HepG2 (cell line): ENCODE measurements at regions not wholly inside any gene's neighbourhood (a gene's known extent, or its start where the extent isn't known, plus 50 kb on each side); places are given as distances from the start of the nearest gene placed in this dataset.

Experiments used
- KMT2B ChIP-seq: IDR thresholded peaks from 2 replicates; pipeline ENCODE4 v1.6.1; 2016; ENCODE audit warnings: missing genetic modification reagents, missing compliant biosample characterization
- POLR2AphosphoS2 ChIP-seq: IDR thresholded peaks from 2 replicates; pipeline ENCODE4 v1.6.1; 2011; ENCODE audit warnings: low read depth, low read length, improper control_type of control experiment
- RAD51 ChIP-seq: fragments of 450-650 bp; IDR thresholded peaks from 2 replicates; pipeline ENCODE4 v1.6.1; 2016; ENCODE audit warnings: borderline replicate concordance
- RFX5 ChIP-seq: IDR thresholded peaks from 2 replicates; pipeline ENCODE4 v1.6.1; 2011; ENCODE audit warnings: low read depth, low read length, improper control_type of control experiment
- SP140L ChIP-seq: sonication (generic); formaldehyde crosslinking; IDR thresholded peaks from 2 replicates; pipeline ENCODE4 v1.4.0; 2020; ENCODE audit warnings: missing genetic modification reagents, borderline replicate concordance
- TSC22D2 ChIP-seq: sonication (generic); formaldehyde crosslinking; IDR thresholded peaks from 2 replicates; pipeline ENCODE4 v1.5.1; 2020; ENCODE audit warnings: missing genetic modification reagents, mild to moderate bottlenecking, borderline replicate concordance
- ZNF501 ChIP-seq: sonication (generic); formaldehyde crosslinking; IDR thresholded peaks from 2 replicates; pipeline ENCODE4 v1.5.1; 2020; ENCODE audit warnings: mild to moderate bottlenecking, moderate library complexity, missing genetic modification reagents
- ZNF781 ChIP-seq: sonication (generic); formaldehyde crosslinking; IDR thresholded peaks from 2 replicates; pipeline ENCODE4 v1.5.1; 2020; ENCODE audit warnings: borderline replicate concordance, mild to moderate bottlenecking, missing genetic modification reagents; ENCODE audit errors: not compliant biosample characterization
- TF ChIP-seq, protein P1 (sequence below): sonication (generic); formaldehyde crosslinking; IDR thresholded peaks from 2 replicates; pipeline ENCODE4 v1.5.0; 2020; ENCODE audit warnings: mild to moderate bottlenecking, missing genetic modification reagents
- TF ChIP-seq, protein P2 (sequence below): IDR thresholded peaks from 2 replicates; pipeline ENCODE4 v1.6.1; 2018; ENCODE audit warnings: missing genetic modification reagents
- TF ChIP-seq, protein P3 (sequence below): sonication (generic); formaldehyde crosslinking; IDR thresholded peaks from 2 replicates; pipeline ENCODE4 v1.4.0; 2020; ENCODE audit warnings: mild to moderate bottlenecking, missing genetic modification reagents
- TF ChIP-seq, protein P4 (sequence below): IDR thresholded peaks from 2 replicates; pipeline ENCODE4 v1.6.1; 2016

DNA sequence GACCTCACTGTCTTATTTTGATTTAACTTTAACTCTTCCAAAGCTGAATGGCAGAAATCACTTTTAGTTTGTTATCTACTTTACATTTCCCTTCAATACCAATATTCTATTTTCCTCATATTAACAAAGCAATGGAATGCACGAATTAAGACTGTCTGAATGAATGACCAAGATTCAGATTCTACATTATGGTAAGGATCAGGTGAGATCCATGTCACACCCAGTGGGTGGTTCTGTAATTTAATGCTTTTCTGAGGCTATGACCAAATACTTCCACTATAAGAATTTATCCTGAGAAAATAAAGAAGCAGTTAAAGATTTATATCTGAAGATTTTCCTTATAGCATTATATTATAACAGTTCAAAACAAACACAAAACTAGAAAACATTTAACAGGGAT lies 90.2 kb upstream of the NUPR2 start (continued):
- TF ChIP-seq, protein P1, sequence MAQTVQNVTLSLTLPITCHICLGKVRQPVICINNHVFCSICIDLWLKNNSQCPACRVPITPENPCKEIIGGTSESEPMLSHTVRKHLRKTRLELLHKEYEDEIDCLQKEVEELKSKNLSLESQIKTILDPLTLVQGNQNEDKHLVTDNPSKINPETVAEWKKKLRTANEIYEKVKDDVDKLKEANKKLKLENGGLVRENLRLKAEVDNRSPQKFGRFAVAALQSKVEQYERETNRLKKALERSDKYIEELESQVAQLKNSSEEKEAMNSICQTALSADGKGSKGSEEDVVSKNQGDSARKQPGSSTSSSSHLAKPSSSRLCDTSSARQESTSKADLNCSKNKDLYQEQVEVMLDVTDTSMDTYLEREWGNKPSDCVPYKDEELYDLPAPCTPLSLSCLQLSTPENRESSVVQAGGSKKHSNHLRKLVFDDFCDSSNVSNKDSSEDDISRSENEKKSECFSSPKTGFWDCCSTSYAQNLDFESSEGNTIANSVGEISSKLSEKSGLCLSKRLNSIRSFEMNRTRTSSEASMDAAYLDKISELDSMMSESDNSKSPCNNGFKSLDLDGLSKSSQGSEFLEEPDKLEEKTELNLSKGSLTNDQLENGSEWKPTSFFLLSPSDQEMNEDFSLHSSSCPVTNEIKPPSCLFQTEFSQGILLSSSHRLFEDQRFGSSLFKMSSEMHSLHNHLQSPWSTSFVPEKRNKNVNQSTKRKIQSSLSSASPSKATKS (CRISPR knock-in tag): no peak
- TF ChIP-seq ZNF781 (CRISPR knock-in tag) (no peak), RFX5 (no peak), POLR2AphosphoS2 (no peak), KMT2B (CRISPR knock-in tag) (no peak), RAD51 (no peak), ZNF501 (CRISPR knock-in tag) (no peak), SP140L (CRISPR knock-in tag) (no peak), TSC22D2 (no peak)
- TF ChIP-seq, protein P2, sequence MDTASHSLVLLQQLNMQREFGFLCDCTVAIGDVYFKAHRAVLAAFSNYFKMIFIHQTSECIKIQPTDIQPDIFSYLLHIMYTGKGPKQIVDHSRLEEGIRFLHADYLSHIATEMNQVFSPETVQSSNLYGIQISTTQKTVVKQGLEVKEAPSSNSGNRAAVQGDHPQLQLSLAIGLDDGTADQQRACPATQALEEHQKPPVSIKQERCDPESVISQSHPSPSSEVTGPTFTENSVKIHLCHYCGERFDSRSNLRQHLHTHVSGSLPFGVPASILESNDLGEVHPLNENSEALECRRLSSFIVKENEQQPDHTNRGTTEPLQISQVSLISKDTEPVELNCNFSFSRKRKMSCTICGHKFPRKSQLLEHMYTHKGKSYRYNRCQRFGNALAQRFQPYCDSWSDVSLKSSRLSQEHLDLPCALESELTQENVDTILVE (CRISPR knock-in tag): no peak
- TF ChIP-seq, protein P3, sequence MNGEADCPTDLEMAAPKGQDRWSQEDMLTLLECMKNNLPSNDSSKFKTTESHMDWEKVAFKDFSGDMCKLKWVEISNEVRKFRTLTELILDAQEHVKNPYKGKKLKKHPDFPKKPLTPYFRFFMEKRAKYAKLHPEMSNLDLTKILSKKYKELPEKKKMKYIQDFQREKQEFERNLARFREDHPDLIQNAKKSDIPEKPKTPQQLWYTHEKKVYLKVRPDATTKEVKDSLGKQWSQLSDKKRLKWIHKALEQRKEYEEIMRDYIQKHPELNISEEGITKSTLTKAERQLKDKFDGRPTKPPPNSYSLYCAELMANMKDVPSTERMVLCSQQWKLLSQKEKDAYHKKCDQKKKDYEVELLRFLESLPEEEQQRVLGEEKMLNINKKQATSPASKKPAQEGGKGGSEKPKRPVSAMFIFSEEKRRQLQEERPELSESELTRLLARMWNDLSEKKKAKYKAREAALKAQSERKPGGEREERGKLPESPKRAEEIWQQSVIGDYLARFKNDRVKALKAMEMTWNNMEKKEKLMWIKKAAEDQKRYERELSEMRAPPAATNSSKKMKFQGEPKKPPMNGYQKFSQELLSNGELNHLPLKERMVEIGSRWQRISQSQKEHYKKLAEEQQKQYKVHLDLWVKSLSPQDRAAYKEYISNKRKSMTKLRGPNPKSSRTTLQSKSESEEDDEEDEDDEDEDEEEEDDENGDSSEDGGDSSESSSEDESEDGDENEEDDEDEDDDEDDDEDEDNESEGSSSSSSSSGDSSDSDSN (CRISPR knock-in tag): no peak
- TF ChIP-seq, protein P4, sequence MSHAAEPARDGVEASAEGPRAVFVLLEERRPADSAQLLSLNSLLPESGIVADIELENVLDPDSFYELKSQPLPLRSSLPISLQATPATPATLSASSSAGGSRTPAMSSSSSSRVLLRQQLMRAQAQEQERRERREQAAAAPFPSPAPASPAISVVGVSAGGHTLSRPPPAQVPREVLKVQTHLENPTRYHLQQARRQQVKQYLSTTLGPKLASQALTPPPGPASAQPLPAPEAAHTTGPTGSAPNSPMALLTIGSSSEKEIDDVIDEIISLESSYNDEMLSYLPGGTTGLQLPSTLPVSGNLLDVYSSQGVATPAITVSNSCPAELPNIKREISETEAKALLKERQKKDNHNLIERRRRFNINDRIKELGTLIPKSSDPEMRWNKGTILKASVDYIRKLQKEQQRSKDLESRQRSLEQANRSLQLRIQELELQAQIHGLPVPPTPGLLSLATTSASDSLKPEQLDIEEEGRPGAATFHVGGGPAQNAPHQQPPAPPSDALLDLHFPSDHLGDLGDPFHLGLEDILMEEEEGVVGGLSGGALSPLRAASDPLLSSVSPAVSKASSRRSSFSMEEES (CRISPR knock-in tag): no peak
